Pancreas (tissue), 10 donors: ENCODE measurements at regions not wholly inside any gene's neighbourhood (a gene's known extent, or its start where the extent isn't known, plus 50 kb on each side); places are given as distances from the start of the nearest gene placed in this dataset.

Source experiments
- ATAC-seq, 4 donors: fragments of 200-7000 bp; cut with Tn5 transposase; one replicate each; pipeline versions ENCODE4 v1.8.0 to v1.9.1; 2020; ENCODE audit warnings: mild to moderate bottlenecking in 4 of 4, moderate library complexity in 4 of 4
- DNase-seq, 6 donors: peaks; one replicate each; pipeline ENCODE4 v3.0.0-alpha.2; 2020
- FAIRE-seq: peaks from 2 replicates; lab custom pipeline; 2012; peaks lifted over from hg19 to GRCh38; lab: Jason Lieb, UNC
- H3K27ac ChIP-seq, 4 donors: fragments of 200-600 bp; sonication (generic); 1 replicate in 3 of 4; 2 replicates in 1 of 4; pipeline versions ENCODE4 v1.5.0 to v1.8.0; 2020
- H3K27me3 ChIP-seq, 4 donors: fragments of 200-600 bp; one replicate each; pipeline ENCODE4 v1.8.0; 2021
- H3K36me3 ChIP-seq, 3 donors: fragments of 200-600 bp; sonication (generic) in 1 of 3; one replicate each; pipeline versions ENCODE4 v1.5.0 to v1.8.0; 2020 to 2021
- H3K4me1 ChIP-seq, 3 donors: fragments of 200-600 bp; one replicate each; pipeline ENCODE4 v1.8.0; 2021
- H3K4me3 ChIP-seq, 4 donors: fragments of 200-600 bp; sonication (generic) in 2 of 4; one replicate each; pipeline versions ENCODE4 v1.5.0 to v1.8.0; 2020 to 2021
- H3K9me3 ChIP-seq, 4 donors: fragments of 200-600 bp; one replicate each; pipeline ENCODE4 v1.8.0; 2021
- WGBS, 2 donors: extraction: QIAGEN DNeasy Blood & Tissue Kit; methylation state at CpG; one replicate each; pipeline ENCODE4 v1.1.7; 2013; 5-methylcytosine and 5-hydroxymethylcytosine counted together
- intact Hi-C, 3 donors: fragments of 100-400 bp; cut with DNase I; formaldehyde crosslinking; loops; one replicate each; pipeline versions ENCODE4 v1.11.1 to v1.14.2; 2022
- TF ChIP-seq, protein P1 (sequence below), 4 donors: fragments of 200-600 bp; sonication (generic) in 3 of 4; IDR thresholded peaks; one replicate each; pipeline versions ENCODE4 v1.5.0 to v1.8.0; 2021; ENCODE audit warnings: antibody characterized with exemption in 4 of 4
- donor health status: healthy with polysubstance abuse.
- donor health status: DM: no; HTN: no; CAD: no; lungs with moderate emphysema.
- donor health status: DM: no; HTN: no; CAD: no.
- donor health status: control.
- donor health status: control.
- donor health status: Bipolar disorder and iron deficiency.
- donor health status: DM: yes; HTN: yes; CAD: no.
- donor health status: DM: no; HTN: no; CAD: no.
- donor health status: DM: no; HTN: no; CAD: no.
- donor health status: DM: yes; HTN: yes; CAD: no.

DNA sequence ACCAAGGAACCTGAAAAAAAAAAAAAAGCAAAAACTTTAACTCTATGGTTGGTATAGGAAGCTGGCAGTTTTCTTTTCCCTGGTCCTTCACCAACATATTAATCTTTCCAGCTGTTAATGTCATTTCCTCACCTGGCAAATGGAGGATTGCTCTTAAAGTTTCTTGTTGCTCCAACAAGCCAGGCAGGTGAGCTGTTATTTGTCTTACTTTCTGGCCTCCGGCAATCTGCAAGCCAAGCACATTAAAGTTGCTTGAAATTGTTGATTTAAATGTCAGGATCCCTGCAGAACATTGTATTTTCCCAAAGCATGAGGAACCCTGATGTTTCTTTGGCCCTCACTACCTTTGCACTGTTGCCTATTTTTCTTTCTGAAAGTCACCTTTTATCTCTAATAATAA lies 664.9 kb downstream of the METTL4 start:
- ATAC-seq (no peak), FAIRE-seq (no peak)
- WGBS, 2 donors = 35 to 37% methylated on average over 1 of the region's 1 CpG

DNA sequence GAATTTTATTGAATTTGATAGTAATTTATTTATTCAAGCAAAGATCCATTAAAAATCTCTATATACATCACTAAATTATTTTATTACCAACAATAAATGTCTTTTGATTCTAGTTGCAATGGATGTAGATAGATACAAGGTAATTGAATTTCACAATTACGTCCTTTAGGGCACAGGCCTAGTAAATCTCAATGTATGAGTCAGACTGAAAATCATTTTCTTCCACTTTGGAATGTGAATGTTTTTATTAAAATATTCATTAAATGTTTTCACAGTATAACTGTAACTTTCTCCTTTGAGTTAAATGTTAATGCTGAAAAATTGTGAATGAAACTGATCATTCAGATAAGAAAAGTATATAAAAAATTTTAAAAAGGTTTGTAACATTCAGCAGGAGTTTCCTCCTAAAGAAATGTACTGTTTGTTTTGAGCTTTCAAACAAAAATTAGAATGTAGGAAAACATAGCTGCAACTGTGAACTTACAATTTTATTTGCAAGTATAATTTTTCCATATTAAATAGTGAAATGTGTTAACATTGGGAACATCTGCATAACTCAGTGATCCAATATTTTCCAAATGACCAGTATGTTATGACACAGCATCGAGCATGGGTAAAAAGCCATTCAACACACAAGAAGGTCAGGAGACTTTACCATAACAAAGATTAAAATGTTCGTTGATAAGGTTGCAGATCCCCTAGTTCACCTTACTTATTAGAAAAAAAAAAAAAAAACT lies 663.7 kb downstream of the METTL4 start:
- TF ChIP-seq, protein P1, sequence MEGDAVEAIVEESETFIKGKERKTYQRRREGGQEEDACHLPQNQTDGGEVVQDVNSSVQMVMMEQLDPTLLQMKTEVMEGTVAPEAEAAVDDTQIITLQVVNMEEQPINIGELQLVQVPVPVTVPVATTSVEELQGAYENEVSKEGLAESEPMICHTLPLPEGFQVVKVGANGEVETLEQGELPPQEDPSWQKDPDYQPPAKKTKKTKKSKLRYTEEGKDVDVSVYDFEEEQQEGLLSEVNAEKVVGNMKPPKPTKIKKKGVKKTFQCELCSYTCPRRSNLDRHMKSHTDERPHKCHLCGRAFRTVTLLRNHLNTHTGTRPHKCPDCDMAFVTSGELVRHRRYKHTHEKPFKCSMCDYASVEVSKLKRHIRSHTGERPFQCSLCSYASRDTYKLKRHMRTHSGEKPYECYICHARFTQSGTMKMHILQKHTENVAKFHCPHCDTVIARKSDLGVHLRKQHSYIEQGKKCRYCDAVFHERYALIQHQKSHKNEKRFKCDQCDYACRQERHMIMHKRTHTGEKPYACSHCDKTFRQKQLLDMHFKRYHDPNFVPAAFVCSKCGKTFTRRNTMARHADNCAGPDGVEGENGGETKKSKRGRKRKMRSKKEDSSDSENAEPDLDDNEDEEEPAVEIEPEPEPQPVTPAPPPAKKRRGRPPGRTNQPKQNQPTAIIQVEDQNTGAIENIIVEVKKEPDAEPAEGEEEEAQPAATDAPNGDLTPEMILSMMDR (IDR thresholded peaks at IDR 0.05) = no peak
- peaks cover 0 to 4% (median 0%) of the 10 kb centered on the region in 4 donors for H3K27me3 ChIP-seq
- no peak for FAIRE-seq
- intact Hi-C loops = no loop called here
- ATAC-seq = no peak
- H3K36me3 ChIP-seq = no peaks in the 10 kb centered on the region
- H3K4me1 ChIP-seq = no peaks in the 10 kb centered on the region
- no peaks in the 10 kb centered on the region for H3K9me3 ChIP-seq
- H3K4me3 ChIP-seq = no peak overlapping the region
- H3K27ac ChIP-seq = no peak overlapping the region
- DNase-seq = no peak
- WGBS, 2 donors = 53 to 76% methylated on average over 3 of the region's 3 CpGs

More for the DNA sequence above, 664.9 kb downstream of the METTL4 start:
- Histone ChIP-seq H3K4me1 (no peaks in the 10 kb centered on the region), H3K27ac (no peak overlapping the region), H3K27me3 (peaks cover 0 to 4% (median 0%) of the 10 kb centered on the region in 4 donors), H3K4me3 (no peak overlapping the region), H3K9me3 (no peaks in the 10 kb centered on the region), H3K36me3 (no peaks in the 10 kb centered on the region)
- TF ChIP-seq, protein P1 (IDR thresholded peaks at IDR 0.05) = no peak
- intact Hi-C loops = no loop called here
- no peak for DNase-seq

DNA sequence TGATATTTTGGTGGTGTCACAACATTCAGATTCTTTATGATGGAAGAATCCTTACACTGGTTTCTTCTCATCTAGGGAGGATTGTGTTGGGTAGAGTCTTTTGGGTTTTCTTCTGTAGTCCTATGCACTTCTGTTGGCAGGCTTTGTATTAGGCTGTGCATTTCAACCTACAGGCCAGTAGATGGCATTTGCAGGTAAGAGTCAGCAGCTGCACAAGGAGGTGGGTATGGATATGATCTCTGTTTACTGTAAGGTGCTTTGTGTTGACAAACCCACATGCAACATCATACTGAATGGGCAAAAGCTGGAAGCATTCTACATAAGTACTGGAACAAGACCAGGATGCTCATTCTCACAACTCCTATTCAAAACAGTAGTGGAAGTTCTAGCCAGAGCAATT lies 656.8 kb downstream of the METTL4 start:
- FAIRE-seq = no peak
- intact Hi-C loops = no loop called here
- Histone ChIP-seq H3K27me3 (no peaks in the 10 kb centered on the region), H3K4me1 (no peaks in the 10 kb centered on the region), H3K36me3 (no peaks in the 10 kb centered on the region), H3K4me3 (no peak overlapping the region), H3K27ac (no peak overlapping the region), H3K9me3 (no peaks in the 10 kb centered on the region)
- no peak for ATAC-seq
- DNase-seq = no peak
- TF ChIP-seq, protein P1 (IDR thresholded peaks at IDR 0.05) = no peak

DNA sequence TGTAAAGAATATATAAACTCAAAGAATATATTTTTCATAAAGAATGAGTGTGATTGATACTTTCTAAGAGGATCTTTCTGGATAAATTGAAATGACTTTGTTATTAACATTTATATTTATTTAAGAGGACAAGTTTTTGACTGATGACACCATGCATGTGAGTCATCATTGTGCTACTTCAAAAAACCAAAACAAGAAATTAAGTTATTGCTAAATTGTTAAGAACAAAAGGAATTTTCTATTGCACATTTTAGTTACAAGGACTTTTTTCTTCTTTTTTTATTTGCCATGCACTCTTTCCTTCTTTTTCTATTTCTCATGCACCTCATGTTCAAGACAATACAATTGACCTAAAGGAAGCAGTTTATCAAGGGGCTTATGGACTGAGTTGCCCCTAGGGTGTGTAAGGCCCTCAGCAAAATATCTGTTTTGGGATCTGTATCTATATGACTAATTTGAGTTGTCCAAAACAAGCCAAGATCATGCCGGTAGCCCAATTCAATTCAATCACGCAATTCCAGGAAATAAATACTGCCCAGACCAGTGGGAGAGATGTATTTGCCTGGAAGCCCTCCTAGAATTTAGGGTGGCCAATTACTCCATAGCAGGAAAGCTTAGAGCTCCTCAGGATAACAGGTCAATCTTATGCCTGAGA lies 654.3 kb downstream of the METTL4 start:
- ATAC-seq = no peak
- Histone ChIP-seq H3K27me3 (no peaks in the 10 kb centered on the region), H3K4me1 (no peaks in the 10 kb centered on the region), H3K9me3 (no peaks in the 10 kb centered on the region), H3K27ac (no peak overlapping the region), H3K4me3 (no peak overlapping the region), H3K36me3 (no peaks in the 10 kb centered on the region)
- TF ChIP-seq, protein P1 (IDR thresholded peaks at IDR 0.05) = no peak
- DNase-seq = no peak
- no peak for FAIRE-seq
- 90% methylated on average over 2 of the region's 2 CpGs for WGBS, 2 donors
- intact Hi-C loops = no loop called here

DNA sequence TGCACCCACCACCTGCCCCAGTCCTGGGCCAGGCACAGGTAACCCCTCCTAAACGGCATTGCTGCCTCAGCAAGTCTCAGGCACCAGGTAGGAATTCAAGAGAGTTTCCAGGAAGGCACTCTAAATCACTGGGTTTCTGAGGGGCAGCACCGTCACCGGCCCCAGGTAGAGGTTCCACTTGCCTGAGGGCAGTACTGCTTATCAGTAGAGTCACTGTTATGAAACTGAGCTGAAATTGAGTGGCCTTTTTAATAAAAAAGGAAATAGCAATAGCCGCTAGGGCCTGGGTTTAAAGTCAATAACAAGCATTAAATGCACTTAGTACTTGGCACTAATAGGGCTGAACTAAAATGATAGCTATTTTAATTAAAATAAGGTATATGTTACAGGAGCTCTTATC lies 653.7 kb downstream of the METTL4 start:
- Histone ChIP-seq H3K36me3 (no peaks in the 10 kb centered on the region), H3K4me3 (no peak overlapping the region), H3K27ac (no peak overlapping the region), H3K27me3 (no peaks in the 10 kb centered on the region), H3K9me3 (no peaks in the 10 kb centered on the region), H3K4me1 (no peaks in the 10 kb centered on the region)
- WGBS, 2 donors = 72 to 78% methylated on average over 4 of the region's 4 CpGs
- no peak for FAIRE-seq
- TF ChIP-seq, protein P1 (IDR thresholded peaks at IDR 0.05) = no peak
- no peak for DNase-seq
- intact Hi-C loops = no loop called here
- no peak for ATAC-seq
